Ovary (tissue), 7 donors: ENCODE measurements at regions not wholly inside any gene's neighbourhood (a gene's known extent, or its start where the extent isn't known, plus 50 kb on each side); places are given as distances from the start of the nearest gene placed in this dataset.

Experiments
- DNase-seq, 5 donors: peaks; one replicate each; pipeline ENCODE4 v3.0.0-alpha.2; 2019 to 2020
- H3K27ac ChIP-seq, 2 donors: fragments of 200-600 bp; one replicate each; pipeline versions ENCODE4 v1.5.1 to v1.8.0; 2019 to 2022
- H3K27me3 ChIP-seq: fragments of 200-600 bp; one replicate; pipeline ENCODE4 v1.8.0; 2022
- H3K36me3 ChIP-seq: fragments of 200-600 bp; sonication (generic); one replicate; pipeline ENCODE4 v1.5.1; 2019
- H3K4me1 ChIP-seq: one replicate; pipeline ENCODE4 v1.8.1; 2013; ENCODE audit warnings: mild to moderate bottlenecking, moderate library complexity; ENCODE audit not compliant: insufficient read depth
- H3K4me3 ChIP-seq: fragments of 200-600 bp; sonication (generic); one replicate; pipeline ENCODE4 v1.5.1; 2017
- H3K9me3 ChIP-seq, 2 donors: fragments of 200-600 bp in 1 of 2; sonication (generic) in 1 of 2; one replicate each; pipeline versions ENCODE4 v1.5.1 to v1.8.1; 2013 to 2019; ENCODE audit warnings: mild to moderate bottlenecking in 1 of 2, moderate library complexity in 1 of 2
- EP300 ChIP-seq: sonication (generic); formaldehyde crosslinking; IDR thresholded peaks from one replicate; pipeline ENCODE4 v1.6.1; 2017; ENCODE audit warnings: antibody characterized with exemption
- POLR2A ChIP-seq: fragments of 450-650 bp; IDR thresholded peaks from one replicate; pipeline ENCODE4 v1.6.1; 2017; ENCODE audit warnings: antibody characterized with exemption, mild to moderate bottlenecking, moderate library complexity
- WGBS, 3 donors: extraction: QIAGEN DNeasy Blood & Tissue Kit in 1 of 3; methylation state at CpG; one replicate each; pipeline versions ENCODE4 v1.1.5 to v1.1.7; 2013 to 2017; 5-methylcytosine and 5-hydroxymethylcytosine counted together
- intact Hi-C, 4 donors: fragments of 100-400 bp; cut with DNase I; formaldehyde crosslinking; loops; one replicate each; pipeline versions ENCODE4 v1.11.0 to v1.15.1; 2022 to 2023
- TF ChIP-seq, protein P1 (sequence below), 3 donors: fragments of 450-650 bp in 2 of 3; fragments of 200-600 bp in 1 of 3; IDR thresholded peaks; one replicate each; pipeline versions ENCODE4 v1.5.1 to v1.8.0; 2016 to 2022; ENCODE audit warnings: antibody characterized with exemption in 3 of 3, mild to moderate bottlenecking in 1 of 3
- donor health status: DM: no; HTN: no; CAD: no; lungs with moderate emphysema.
- donor health status: DM: no; HTN: no; CAD: no.
- donor health status: Bipolar disorder and iron deficiency.
- donor health status: DM: no; HTN: no; CAD: no.
- donor health status: DM: yes; HTN: yes; CAD: no.

- no peaks in the 10 kb centered on the region for H3K27me3 ChIP-seq
- WGBS, 3 donors: 60 to 68% (median 61%) methylated on average over 3 of the region's 3 CpGs
Measured at GRCh38 chr12:58647495-58647894, 272.8 kb downstream of the LRIG3 start.

DNA sequence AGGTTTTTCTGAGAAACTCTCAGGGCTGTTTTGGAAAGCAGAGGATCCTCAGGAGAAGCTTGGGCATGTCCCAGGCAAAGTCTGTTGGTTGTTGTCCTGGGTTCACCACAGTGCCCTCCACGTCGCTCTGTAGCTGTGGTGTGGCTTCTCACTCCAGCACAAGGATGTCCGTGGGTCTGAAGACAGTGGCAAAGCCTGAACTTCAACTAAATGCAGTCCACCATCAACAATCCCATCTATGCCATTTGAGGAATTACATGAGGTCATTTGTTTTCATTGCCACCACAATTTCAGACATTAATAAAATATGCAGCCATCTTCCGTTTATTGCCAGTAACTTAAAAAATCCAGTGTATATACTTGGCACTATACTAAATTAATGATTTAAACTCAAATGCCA is 272.1 kb downstream of the LRIG3 start:
- TF ChIP-seq POLR2A: no peak
- TF ChIP-seq EP300: no peak
- TF ChIP-seq, protein P1, sequence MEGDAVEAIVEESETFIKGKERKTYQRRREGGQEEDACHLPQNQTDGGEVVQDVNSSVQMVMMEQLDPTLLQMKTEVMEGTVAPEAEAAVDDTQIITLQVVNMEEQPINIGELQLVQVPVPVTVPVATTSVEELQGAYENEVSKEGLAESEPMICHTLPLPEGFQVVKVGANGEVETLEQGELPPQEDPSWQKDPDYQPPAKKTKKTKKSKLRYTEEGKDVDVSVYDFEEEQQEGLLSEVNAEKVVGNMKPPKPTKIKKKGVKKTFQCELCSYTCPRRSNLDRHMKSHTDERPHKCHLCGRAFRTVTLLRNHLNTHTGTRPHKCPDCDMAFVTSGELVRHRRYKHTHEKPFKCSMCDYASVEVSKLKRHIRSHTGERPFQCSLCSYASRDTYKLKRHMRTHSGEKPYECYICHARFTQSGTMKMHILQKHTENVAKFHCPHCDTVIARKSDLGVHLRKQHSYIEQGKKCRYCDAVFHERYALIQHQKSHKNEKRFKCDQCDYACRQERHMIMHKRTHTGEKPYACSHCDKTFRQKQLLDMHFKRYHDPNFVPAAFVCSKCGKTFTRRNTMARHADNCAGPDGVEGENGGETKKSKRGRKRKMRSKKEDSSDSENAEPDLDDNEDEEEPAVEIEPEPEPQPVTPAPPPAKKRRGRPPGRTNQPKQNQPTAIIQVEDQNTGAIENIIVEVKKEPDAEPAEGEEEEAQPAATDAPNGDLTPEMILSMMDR (IDR thresholded peaks at IDR 0.05): no peak
- H3K4me3 ChIP-seq: no peak overlapping the region
- no peak for DNase-seq
- H3K9me3 ChIP-seq: no peaks in the 10 kb centered on the region
- no peak overlapping the region for H3K27ac ChIP-seq
- H3K27me3 ChIP-seq: no peaks in the 10 kb centered on the region
- intact Hi-C loops: no loop called here
- no peaks in the 10 kb centered on the region for H3K36me3 ChIP-seq
- WGBS, 3 donors: 72 to 84% (median 79%) methylated on average over 4 of the region's 4 CpGs
- H3K4me1 ChIP-seq: no peaks in the 10 kb centered on the region

More at GRCh38 chr12:58647495-58647894, 272.8 kb downstream of the LRIG3 start:
- intact Hi-C loops: no loop called here
- Histone ChIP-seq H3K4me1 (no peaks in the 10 kb centered on the region), H3K27ac (no peak overlapping the region), H3K9me3 (no peaks in the 10 kb centered on the region), H3K4me3 (no peak overlapping the region), H3K36me3 (no peaks in the 10 kb centered on the region)
- TF ChIP-seq, protein P1 (IDR thresholded peaks at IDR 0.05): no peak
- TF ChIP-seq EP300: no peak
- no peak for TF ChIP-seq POLR2A
- no peak for DNase-seq

DNA sequence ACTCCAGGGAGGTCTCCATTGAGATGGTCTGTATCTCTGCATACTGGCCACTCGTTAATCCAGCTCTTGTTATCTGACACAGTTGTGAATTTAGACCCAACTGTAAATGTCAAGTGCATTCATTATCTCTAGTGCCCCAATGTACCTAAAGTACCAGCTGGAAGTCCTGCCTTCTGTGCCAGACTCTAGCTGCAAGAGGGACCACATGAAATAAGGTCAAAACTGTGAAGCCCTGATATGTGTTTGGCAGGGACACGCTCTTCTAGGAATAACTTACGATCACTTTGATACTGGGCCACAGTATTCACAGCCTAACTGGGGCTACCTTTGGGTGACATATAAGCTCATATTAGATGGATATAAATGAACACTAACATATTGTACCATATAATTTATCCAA is 268.5 kb downstream of the LRIG3 start:
- H3K4me3 ChIP-seq: no peak overlapping the region
- intact Hi-C loops: no loop called here
- TF ChIP-seq EP300 (no peak), POLR2A (no peak)
- TF ChIP-seq, protein P1 (IDR thresholded peaks at IDR 0.05): no peak
- WGBS, 3 donors: 90 to 93% (median 90%) methylated on average over 3 of the region's 3 CpGs
- no peak overlapping the region for H3K27ac ChIP-seq
- no peaks in the 10 kb centered on the region for H3K9me3 ChIP-seq
- H3K4me1 ChIP-seq: no peaks in the 10 kb centered on the region
- H3K27me3 ChIP-seq: no peaks in the 10 kb centered on the region
- H3K36me3 ChIP-seq: no peaks in the 10 kb centered on the region
- no peak for DNase-seq

GRCh38 chr12:58654021-58654420 is 266.3 kb downstream of the LRIG3 start:
- Histone ChIP-seq H3K4me1 (no peaks in the 10 kb centered on the region), H3K9me3 (no peaks in the 10 kb centered on the region), H3K27me3 (no peaks in the 10 kb centered on the region), H3K4me3 (no peak overlapping the region), H3K36me3 (no peaks in the 10 kb centered on the region), H3K27ac (no peak overlapping the region)
- intact Hi-C loops: no loop called here
- no peak for DNase-seq
- TF ChIP-seq, protein P1 (IDR thresholded peaks at IDR 0.05): no peak
- TF ChIP-seq POLR2A (no peak), EP300 (no peak)
- WGBS, 3 donors: 46 to 60% (median 57%) methylated on average over 2 of the region's 2 CpGs

GRCh38 chr12:58655375-58655774 is 264.9 kb downstream of the LRIG3 start:
- Histone ChIP-seq H3K36me3 (no peaks in the 10 kb centered on the region), H3K27me3 (no peaks in the 10 kb centered on the region), H3K9me3 (no peaks in the 10 kb centered on the region), H3K27ac (no peak overlapping the region), H3K4me3 (no peak overlapping the region), H3K4me1 (no peaks in the 10 kb centered on the region)
- TF ChIP-seq EP300 (no peak), POLR2A (no peak)
- TF ChIP-seq, protein P1 (IDR thresholded peaks at IDR 0.05): no peak
- no peak for DNase-seq
- intact Hi-C loops: no loop called here
- WGBS, 3 donors: 81 to 90% (median 88%) methylated on average over 6 of the region's 6 CpGs
